ENCODE measurements at regions not wholly inside any gene's neighbourhood (a gene's known extent, or its start where the extent isn't known, plus 50 kb on each side); places are given as distances from the start of the nearest gene placed in this dataset.

DNA sequence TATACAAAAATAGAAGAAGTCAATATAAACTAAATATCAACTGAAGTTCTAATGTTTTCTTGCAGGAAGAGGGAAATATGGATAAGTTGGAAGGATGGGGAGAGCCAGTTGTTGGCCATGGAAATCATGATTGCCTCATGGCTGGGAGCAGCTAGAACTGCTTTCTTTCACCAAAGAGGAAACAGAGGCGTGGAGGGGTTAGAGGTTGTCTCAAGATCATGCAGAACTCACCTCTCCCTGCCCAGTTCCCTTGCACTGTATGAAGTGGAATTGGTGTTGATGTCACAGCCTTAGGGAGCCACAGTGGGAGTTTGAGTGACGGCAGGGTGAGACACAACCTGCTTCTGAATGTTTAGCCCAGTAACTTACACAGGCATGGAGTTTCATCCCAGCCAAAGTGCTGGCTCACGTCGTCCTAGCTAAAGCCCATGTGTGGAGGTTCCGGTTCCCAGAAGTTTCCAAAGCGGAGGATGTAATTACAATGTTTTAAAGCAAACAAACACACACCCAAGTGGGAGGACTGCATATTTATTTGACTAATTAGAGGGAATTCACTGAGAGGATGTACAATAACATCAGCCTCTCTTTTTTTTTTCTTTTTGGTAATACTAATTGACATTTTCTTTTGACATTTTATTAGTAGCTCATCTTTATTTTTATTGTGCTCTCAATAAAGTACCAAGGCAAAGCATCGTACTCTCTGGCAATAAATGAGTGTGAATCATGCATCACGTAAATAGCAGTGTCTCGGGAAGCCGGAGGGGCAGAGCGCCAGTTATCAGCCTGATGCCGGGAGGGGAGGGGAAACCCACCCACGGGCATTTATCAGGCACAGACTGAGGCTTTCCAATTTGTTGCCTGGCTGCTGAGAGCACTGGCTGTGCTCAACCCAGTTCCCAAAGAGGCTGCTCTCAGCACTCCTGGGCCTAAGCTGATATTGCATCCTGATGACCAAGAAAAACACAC, 118.7 kb upstream of the CDH5 start:
- Histone ChIP-seq H2AFZ (ENCODE audit: low read length) (no peak overlapping the region), H4K20me1 (ENCODE audit: insufficient read depth, low read length) (no peaks in the 10 kb centered on the region), H3K36me3 (ENCODE audit: insufficient read depth, low read length) (no peaks in the 10 kb centered on the region), H3K9me2 (ENCODE audit: insufficient read depth, low read length) (no peaks in the 10 kb centered on the region), H3K4me3 (ENCODE audit: low read depth, low read length, poor library complexity, severe bottlenecking) (no peak overlapping the region), H3K79me2 (ENCODE audit: insufficient read depth, low read depth, low read length) (no peaks in the 10 kb centered on the region), H3K4me1 (ENCODE audit: insufficient read depth, low read length, poor library complexity, severe bottlenecking) (no peaks in the 10 kb centered on the region), H3K4me2 (ENCODE audit: low read length) (no peak overlapping the region), H3K27ac (ENCODE audit: low read depth, low read length, poor library complexity, severe bottlenecking) (no peak overlapping the region), H3K9me3 (ENCODE audit: low read length) (no peaks in the 10 kb centered on the region)
- intact Hi-C loops (cut with micrococcal nuclease; ENCODE audit: unreplicated experiment): no loop called here
- ChIA-PET POLR2A (no interaction called here), CTCF (ENCODE audit: unreplicated experiment) (no interaction called here)
- no peak for DNase-seq (ENCODE audit: low spot score)
- TF ChIP-seq EZH2phosphoT487 (IDR thresholded peaks at IDR 0.05; ENCODE audit: borderline replicate concordance, low read depth, low read length): no peak
- TF ChIP-seq, protein P1, sequence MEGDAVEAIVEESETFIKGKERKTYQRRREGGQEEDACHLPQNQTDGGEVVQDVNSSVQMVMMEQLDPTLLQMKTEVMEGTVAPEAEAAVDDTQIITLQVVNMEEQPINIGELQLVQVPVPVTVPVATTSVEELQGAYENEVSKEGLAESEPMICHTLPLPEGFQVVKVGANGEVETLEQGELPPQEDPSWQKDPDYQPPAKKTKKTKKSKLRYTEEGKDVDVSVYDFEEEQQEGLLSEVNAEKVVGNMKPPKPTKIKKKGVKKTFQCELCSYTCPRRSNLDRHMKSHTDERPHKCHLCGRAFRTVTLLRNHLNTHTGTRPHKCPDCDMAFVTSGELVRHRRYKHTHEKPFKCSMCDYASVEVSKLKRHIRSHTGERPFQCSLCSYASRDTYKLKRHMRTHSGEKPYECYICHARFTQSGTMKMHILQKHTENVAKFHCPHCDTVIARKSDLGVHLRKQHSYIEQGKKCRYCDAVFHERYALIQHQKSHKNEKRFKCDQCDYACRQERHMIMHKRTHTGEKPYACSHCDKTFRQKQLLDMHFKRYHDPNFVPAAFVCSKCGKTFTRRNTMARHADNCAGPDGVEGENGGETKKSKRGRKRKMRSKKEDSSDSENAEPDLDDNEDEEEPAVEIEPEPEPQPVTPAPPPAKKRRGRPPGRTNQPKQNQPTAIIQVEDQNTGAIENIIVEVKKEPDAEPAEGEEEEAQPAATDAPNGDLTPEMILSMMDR (conservative IDR thresholded peaks at IDR 0.05; ENCODE audit: low read length): no peak
- BruUV-seq (replicated peaks): no TSS peak

DNA sequence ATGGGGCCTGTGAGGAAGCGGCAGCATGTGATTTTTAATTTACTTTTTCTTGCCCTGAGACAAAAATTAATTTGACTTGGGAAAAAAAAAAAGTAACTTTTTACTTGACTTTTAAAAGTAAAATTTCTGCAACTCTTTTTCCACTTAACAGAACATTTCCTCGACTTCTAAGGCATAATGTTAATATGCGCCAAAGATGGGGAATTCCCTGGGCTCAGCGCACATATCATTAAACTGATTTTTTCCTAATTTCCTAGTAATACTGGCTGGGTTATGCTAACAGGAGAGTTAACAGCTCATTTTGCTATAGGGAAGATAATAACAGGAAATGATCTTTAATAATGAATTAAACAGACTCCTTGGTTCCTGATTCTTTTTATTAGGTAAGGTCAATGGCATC, 120.6 kb upstream of the CDH5 start:
- H3K4me3 ChIP-seq (ENCODE audit: low read depth, low read length, poor library complexity, severe bottlenecking): no peak overlapping the region
- DNase-seq (ENCODE audit: low spot score): no peak
- H3K4me1 ChIP-seq (ENCODE audit: insufficient read depth, low read length, poor library complexity, severe bottlenecking): no peaks in the 10 kb centered on the region
- H2AFZ ChIP-seq (ENCODE audit: low read length): no peak overlapping the region
- no peaks in the 10 kb centered on the region for H3K79me2 ChIP-seq (ENCODE audit: insufficient read depth, low read depth, low read length)
- H4K20me1 ChIP-seq (ENCODE audit: insufficient read depth, low read length): no peaks in the 10 kb centered on the region
- TF ChIP-seq, protein P1 (conservative IDR thresholded peaks at IDR 0.05; ENCODE audit: low read length): no peak
- no peak for TF ChIP-seq EZH2phosphoT487 (IDR thresholded peaks at IDR 0.05; ENCODE audit: borderline replicate concordance, low read depth, low read length)
- ChIA-PET CTCF (ENCODE audit: unreplicated experiment) (no interaction called here), POLR2A (no interaction called here)
- BruUV-seq (replicated peaks): no TSS peak
- intact Hi-C loops (cut with micrococcal nuclease; ENCODE audit: unreplicated experiment): no loop called here
- no peak overlapping the region for H3K27ac ChIP-seq (ENCODE audit: low read depth, low read length, poor library complexity, severe bottlenecking)
- H3K4me2 ChIP-seq (ENCODE audit: low read length): no peak overlapping the region
- H3K9me3 ChIP-seq (ENCODE audit: low read length): no peaks in the 10 kb centered on the region
- H3K36me3 ChIP-seq (ENCODE audit: insufficient read depth, low read length): no peaks in the 10 kb centered on the region
- H3K9me2 ChIP-seq (ENCODE audit: insufficient read depth, low read length): no peaks in the 10 kb centered on the region

DNA sequence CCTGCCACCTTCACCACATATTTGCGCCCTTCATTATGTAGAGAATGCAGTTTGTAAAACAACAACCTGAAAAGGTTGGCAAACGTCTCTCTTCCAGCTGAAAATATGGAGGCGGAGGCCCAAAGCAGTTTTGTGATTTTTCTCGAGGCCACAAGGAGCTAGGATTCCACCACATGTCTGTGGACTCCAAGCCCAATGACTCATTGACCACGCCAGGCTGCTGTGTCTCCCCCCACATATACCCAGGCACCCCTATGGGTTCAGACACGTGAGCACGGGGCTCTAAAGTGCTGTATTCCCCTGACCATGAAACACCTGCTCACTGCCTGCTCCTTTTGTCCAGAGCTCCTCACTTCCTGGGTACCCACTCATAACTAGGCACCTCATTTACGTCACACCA, 121.4 kb upstream of the CDH5 start:
- Histone ChIP-seq H3K4me3 (ENCODE audit: low read depth, low read length, poor library complexity, severe bottlenecking) (no peak overlapping the region), H3K9me2 (ENCODE audit: insufficient read depth, low read length) (no peaks in the 10 kb centered on the region), H3K79me2 (ENCODE audit: insufficient read depth, low read depth, low read length) (no peaks in the 10 kb centered on the region), H4K20me1 (ENCODE audit: insufficient read depth, low read length) (no peaks in the 10 kb centered on the region), H2AFZ (ENCODE audit: low read length) (no peak overlapping the region), H3K4me2 (ENCODE audit: low read length) (no peak overlapping the region), H3K27ac (ENCODE audit: low read depth, low read length, poor library complexity, severe bottlenecking) (no peak overlapping the region), H3K36me3 (ENCODE audit: insufficient read depth, low read length) (no peaks in the 10 kb centered on the region), H3K9me3 (ENCODE audit: low read length) (no peaks in the 10 kb centered on the region), H3K4me1 (ENCODE audit: insufficient read depth, low read length, poor library complexity, severe bottlenecking) (no peaks in the 10 kb centered on the region)
- ChIA-PET POLR2A (no interaction called here), CTCF (ENCODE audit: unreplicated experiment) (no interaction called here)
- DNase-seq (ENCODE audit: low spot score): no peak
- intact Hi-C loops (cut with micrococcal nuclease; ENCODE audit: unreplicated experiment): no loop called here
- no peak for TF ChIP-seq EZH2phosphoT487 (IDR thresholded peaks at IDR 0.05; ENCODE audit: borderline replicate concordance, low read depth, low read length)
- TF ChIP-seq, protein P1 (conservative IDR thresholded peaks at IDR 0.05; ENCODE audit: low read length): no peak
- BruUV-seq (replicated peaks): no TSS peak
